Forelimb muscle (tissue), 1 donor: ENCODE measurements at regions not wholly inside any gene's neighbourhood (a gene's known extent, or its start where the extent isn't known, plus 50 kb on each side); places are given as distances from the start of the nearest gene placed in this dataset.

ENCODE experiments used
- DNase-seq: peaks from one replicate; pipeline ENCODE4 v3.0.0-alpha.2; 2013; ENCODE audit warnings: low read depth

- no peak for DNase-seq
Observed at GRCh38 chr10:4691301-4691700, 134.7 kb upstream of the AKR1E2 start.

GRCh38 chr10:4688601-4689000 lies 137.4 kb upstream of the AKR1E2 start:
- DNase-seq: no peak

GRCh38 chr10:4688168-4688567 lies 137.8 kb upstream of the AKR1E2 start:
- no peak for DNase-seq

- no peak for DNase-seq
Observed at GRCh38 chr10:4687397-4687796, 138.6 kb upstream of the AKR1E2 start.

- DNase-seq: no peak
Observed at GRCh38 chr10:4686644-4686996, 139.4 kb upstream of the AKR1E2 start.

- no peak for DNase-seq
Observed at GRCh38 chr10:4685904-4686643, 139.9 kb upstream of the AKR1E2 start.

- no peak for DNase-seq
Observed at GRCh38 chr10:4685491-4685890, 140.5 kb upstream of the AKR1E2 start.

- no peak for DNase-seq
Observed at GRCh38 chr10:4684434-4684833, 141.6 kb upstream of the AKR1E2 start.

- DNase-seq: no peak
Observed at GRCh38 chr10:4683838-4684237, 142.2 kb upstream of the AKR1E2 start.

GRCh38 chr10:4683137-4683536 lies 142.9 kb upstream of the AKR1E2 start:
- DNase-seq: no peak

GRCh38 chr10:4678951-4679671 lies 146.9 kb upstream of the AKR1E2 start:
- no peak for DNase-seq

GRCh38 chr10:4678023-4678950 lies 147.7 kb upstream of the AKR1E2 start:
- no peak for DNase-seq

GRCh38 chr10:4677296-4678021 lies 148.5 kb upstream of the AKR1E2 start:
- DNase-seq: no peak

- no peak for DNase-seq
Observed at GRCh38 chr10:4676566-4676965, 149.4 kb upstream of the AKR1E2 start.

- DNase-seq: no peak
Observed at GRCh38 chr10:4675808-4676207, 150.2 kb upstream of the AKR1E2 start.

GRCh38 chr10:4673279-4674040 lies 152.5 kb upstream of the AKR1E2 start:
- no peak for DNase-seq

- DNase-seq: no peak
Observed at GRCh38 chr10:4672201-4672600, 153.8 kb upstream of the AKR1E2 start.

GRCh38 chr10:4671451-4672145 lies 154.4 kb upstream of the AKR1E2 start:
- DNase-seq: no peak

- DNase-seq: no peak
Observed at GRCh38 chr10:4670737-4671136, 155.3 kb upstream of the AKR1E2 start.

- no peak for DNase-seq
Observed at GRCh38 chr10:4669585-4669984, 156.4 kb upstream of the AKR1E2 start.
